Activated naive CD8-positive, alpha-beta T cell treated with anti-CD3 and anti-CD28 coated beads, Interleukin-2, amount 10 ng/mL, durations not matched to agents 7 days and 5 days (primary cell): ENCODE measurements at regions not wholly inside any gene's neighbourhood (a gene's known extent, or its start where the extent isn't known, plus 50 kb on each side); places are given as distances from the start of the nearest gene placed in this dataset.
"Not testable (repeated sequence)": the region's sequence is repeated elsewhere in the genome, so short reads cannot be mapped to it uniquely, and the experiment has no call there.

Experiments
- ATAC-seq: fragments of 150-1000 bp; cut with Tn5 transposase; one replicate; pipeline ENCODE4 v1.10.0; 2021; ENCODE audit warnings: low read depth, moderate library complexity
- POLR2A ChIA-PET: fragments of 350-600 bp; sonication (Branson Sonifier 250); formaldehyde crosslinking; loops from one replicate; lab custom pipeline; 2021; ENCODE audit warnings: antibody characterized with exemption; lab: Charles Lee
- DNase-seq: peaks from one replicate; pipeline ENCODE4 v3.0.0; 2021
- H3K27ac Mint-ChIP-seq: one replicate; pipeline ENCODE4 v1.8.0; 2022; ENCODE audit warnings: mild to moderate bottlenecking, mixed read lengths
- H3K27me3 Mint-ChIP-seq: one replicate; pipeline ENCODE4 v1.8.0; 2022; ENCODE audit warnings: mild to moderate bottlenecking, moderate library complexity, mixed read lengths
- H3K36me3 Mint-ChIP-seq: one replicate; pipeline ENCODE4 v1.8.0; 2021; ENCODE audit warnings: mild to moderate bottlenecking, mixed read lengths
- H3K4me1 Mint-ChIP-seq: one replicate; pipeline ENCODE4 v1.8.0; 2021; ENCODE audit warnings: mixed read lengths
- H3K4me3 Mint-ChIP-seq: one replicate; pipeline ENCODE4 v1.8.0; 2022; ENCODE audit warnings: mild to moderate bottlenecking, moderate library complexity, mixed read lengths
- H3K9me3 Mint-ChIP-seq: one replicate; pipeline ENCODE4 v1.8.0; 2021; ENCODE audit warnings: mixed read lengths

DNA sequence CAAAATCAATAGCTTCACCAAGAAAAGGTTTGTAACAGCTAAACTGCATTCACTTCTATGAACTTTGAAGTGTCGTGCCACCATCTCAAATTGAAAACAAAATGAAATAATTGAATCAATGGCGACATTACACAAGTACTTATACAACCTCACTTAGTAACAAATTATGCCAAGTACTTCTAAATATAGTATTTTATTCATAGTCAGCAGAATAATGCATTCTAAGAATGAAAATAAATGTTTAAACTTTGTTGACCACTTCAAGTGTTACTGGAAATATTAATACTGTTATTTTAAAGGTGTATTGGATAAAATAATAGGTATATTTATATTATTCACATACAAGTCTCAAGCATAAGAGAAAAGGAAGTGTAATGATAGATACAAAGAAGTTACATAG lies 280.1 kb upstream of the HTR1E start:
- no peak for ATAC-seq
- no peaks in the 10 kb centered on the region for H3K36me3 Mint-ChIP-seq
- H3K27ac Mint-ChIP-seq = no peak overlapping the region
- no peak for DNase-seq
- H3K27me3 Mint-ChIP-seq = no peaks in the 10 kb centered on the region
- no peaks in the 10 kb centered on the region for H3K4me1 Mint-ChIP-seq
- POLR2A ChIA-PET = no interaction called here
- no peak overlapping the region for H3K4me3 Mint-ChIP-seq
- peaks cover 6% of the 10 kb centered on the region for H3K9me3 Mint-ChIP-seq

DNA sequence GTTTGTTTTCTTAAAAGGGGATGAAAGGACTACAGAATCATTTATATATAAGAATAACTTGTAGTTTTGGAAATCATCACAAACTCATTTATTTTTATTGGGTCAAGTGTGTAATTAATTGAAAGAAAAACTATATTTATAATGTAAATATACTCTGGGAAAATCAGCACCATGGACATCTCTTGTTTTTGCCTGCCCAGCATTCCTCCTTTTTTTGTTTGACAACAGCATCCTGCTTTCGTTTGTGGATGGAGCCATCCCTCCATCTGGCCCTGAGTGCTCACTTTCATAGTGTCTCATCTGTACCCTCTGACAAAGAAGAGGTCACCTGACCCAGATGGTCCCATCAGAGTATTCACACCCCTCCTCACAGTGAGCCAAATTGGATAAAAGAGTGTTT lies 308.2 kb upstream of the HTR1E start:
- POLR2A ChIA-PET = no interaction called here
- Mint-ChIP-seq H3K27me3 (no peaks in the 10 kb centered on the region), H3K4me1 (no peaks in the 10 kb centered on the region), H3K36me3 (no peaks in the 10 kb centered on the region), H3K27ac (no peak overlapping the region), H3K9me3 (no peaks in the 10 kb centered on the region), H3K4me3 (no peak overlapping the region)
- DNase-seq (no peak), ATAC-seq (no peak)

DNA sequence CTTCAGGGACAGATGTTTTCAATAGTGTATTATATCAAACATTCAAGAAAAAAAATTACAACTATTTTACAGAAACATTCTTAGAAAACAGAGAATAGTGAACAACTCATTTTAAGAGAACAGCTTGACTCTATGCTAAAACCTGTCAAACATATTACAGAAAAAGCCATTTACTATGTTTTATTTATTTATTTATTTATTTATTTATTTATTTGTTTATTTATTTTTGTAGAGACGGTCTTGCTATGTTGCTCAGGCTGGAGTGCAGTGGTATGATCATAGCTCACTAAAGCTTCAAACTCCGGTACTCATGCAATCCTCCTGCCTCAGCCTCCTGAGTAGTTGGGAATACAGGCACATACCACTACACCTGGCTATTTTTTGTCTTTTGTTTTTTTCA lies 317.9 kb upstream of the HTR1E start:
- DNase-seq (no peak), ATAC-seq (no peak)
- no peak overlapping the region for H3K4me3 Mint-ChIP-seq
- H3K36me3 Mint-ChIP-seq = no peaks in the 10 kb centered on the region
- POLR2A ChIA-PET = no interaction called here
- H3K9me3 Mint-ChIP-seq = peaks cover 6% of the 10 kb centered on the region
- H3K27me3 Mint-ChIP-seq = no peaks in the 10 kb centered on the region
- no peak overlapping the region for H3K27ac Mint-ChIP-seq
- H3K4me1 Mint-ChIP-seq = no peaks in the 10 kb centered on the region

DNA sequence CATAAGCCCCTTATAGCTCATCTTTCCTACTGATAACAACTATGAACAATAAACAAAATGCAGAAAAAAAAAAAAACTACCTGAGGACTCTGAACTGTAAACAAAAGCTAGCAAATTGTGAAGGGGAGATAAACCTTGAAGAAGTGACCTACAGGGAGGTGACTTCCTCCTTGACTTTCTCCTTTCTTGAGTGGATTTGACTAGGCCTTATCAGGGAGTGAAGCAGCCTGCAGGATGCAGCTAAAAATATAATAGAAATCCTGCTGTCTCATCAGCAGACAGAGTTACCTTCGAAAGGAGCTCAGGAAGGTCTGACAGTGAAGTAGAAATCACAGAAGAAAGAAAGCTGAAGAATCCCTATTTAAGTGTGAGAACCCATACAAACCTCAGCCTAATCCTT lies 322.0 kb upstream of the HTR1E start:
- H3K4me1 Mint-ChIP-seq = no peaks in the 10 kb centered on the region
- POLR2A ChIA-PET = no interaction called here
- ATAC-seq = no peak

DNA sequence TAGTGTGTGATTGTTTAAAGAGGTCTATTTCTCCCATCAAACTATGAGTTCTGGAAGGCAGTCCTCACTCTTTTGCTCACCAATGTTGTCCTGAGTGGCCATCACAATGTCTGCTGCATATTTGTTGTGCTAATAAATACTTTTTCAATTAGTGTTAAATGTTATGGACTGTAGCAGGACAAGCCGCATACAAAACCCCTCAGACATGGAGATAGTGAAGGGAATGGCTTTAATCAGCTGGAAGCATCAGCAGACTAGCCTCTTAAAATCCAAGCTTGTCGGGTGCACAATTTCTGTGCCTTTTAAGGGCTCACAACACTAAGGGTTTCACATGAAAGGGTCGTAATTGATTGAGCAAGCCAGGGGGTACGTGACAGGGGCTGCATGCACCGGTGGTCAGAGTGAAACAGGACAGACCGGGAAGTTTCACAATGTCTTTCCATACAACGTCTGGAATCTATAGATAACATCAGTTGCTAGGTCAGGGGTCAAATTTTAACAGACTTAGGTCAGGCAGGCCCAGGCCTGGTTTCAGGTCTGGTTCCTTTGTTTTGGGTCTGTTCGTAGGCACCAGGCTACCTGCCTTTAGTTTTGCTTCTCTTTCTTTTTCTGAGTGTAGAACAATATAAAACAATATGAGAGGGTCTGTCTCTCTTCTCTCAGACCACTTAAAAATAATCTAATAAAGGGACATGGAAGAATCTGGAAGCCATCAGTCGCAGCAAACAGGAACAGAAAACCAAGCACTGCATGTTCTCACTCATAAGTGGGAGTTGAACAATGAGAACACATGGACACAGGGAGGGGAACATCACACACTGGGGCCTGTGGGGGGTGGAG lies 327.6 kb upstream of the HTR1E start:
- DNase-seq = no peak
- H3K4me3 Mint-ChIP-seq = no peak overlapping the region

More for the DNA sequence above, 322.0 kb upstream of the HTR1E start:
- no peak overlapping the region for H3K4me3 Mint-ChIP-seq
- no peaks in the 10 kb centered on the region for H3K36me3 Mint-ChIP-seq
- DNase-seq = no peak
- H3K9me3 Mint-ChIP-seq = no peaks in the 10 kb centered on the region
- H3K27me3 Mint-ChIP-seq = no peaks in the 10 kb centered on the region
- H3K27ac Mint-ChIP-seq = no peak overlapping the region

DNA sequence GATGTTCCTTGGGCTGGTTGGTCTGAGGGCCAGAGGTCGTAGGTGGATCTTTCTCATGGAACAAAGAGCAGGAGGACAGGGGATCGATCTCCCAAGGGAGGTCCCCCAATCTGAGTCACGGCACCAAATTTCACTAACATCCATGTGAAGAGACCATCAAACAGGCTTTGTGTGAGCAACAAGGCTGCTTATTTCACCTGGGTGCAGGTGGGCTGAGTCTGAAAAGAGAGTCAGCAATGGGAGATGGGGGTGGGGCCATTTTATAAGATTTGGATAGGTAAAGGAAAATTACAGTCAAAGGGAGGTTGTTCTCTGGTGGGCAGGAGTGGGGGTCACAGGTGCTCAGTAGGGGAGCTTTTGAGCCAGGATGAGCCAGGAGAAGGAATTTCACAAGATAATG lies 334.0 kb upstream of the HTR1E start:
- POLR2A ChIA-PET, H3K4me1 Mint-ChIP-seq, H3K27me3 Mint-ChIP-seq, H3K27ac Mint-ChIP-seq, DNase-seq, H3K9me3 Mint-ChIP-seq, H3K36me3 Mint-ChIP-seq, H3K4me3 Mint-ChIP-seq, ATAC-seq: not testable (repeated sequence)

More for the DNA sequence above, 327.6 kb upstream of the HTR1E start:
- Mint-ChIP-seq H3K4me1 (no peaks in the 10 kb centered on the region), H3K27me3 (no peaks in the 10 kb centered on the region), H3K9me3 (no peaks in the 10 kb centered on the region), H3K36me3 (no peaks in the 10 kb centered on the region), H3K27ac (no peak overlapping the region)
- no peak for ATAC-seq
- POLR2A ChIA-PET = no interaction called here

DNA sequence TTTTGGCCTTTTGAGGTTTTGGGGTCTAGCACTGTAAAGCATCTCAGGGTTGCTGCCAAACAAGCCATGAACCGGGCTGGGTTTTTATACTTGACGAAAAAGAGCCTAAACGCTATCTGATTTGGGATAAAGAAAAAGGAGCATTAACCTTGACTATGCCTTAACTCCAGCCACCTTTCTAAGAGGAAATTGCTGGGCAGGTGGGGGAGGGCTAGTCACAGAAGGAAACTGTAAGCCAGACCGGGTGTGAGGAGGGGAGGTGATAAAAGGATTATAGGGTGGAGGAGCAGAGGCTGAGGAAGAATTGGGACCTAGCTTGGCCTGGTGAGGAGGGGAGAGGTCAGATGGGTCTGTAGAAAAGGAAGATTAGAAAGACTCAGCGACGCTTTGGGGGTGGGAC lies 335.2 kb upstream of the HTR1E start:
- DNase-seq, POLR2A ChIA-PET, H3K27me3 Mint-ChIP-seq, H3K27ac Mint-ChIP-seq, H3K36me3 Mint-ChIP-seq, ATAC-seq, H3K4me1 Mint-ChIP-seq, H3K9me3 Mint-ChIP-seq, H3K4me3 Mint-ChIP-seq: not testable (repeated sequence)

DNA sequence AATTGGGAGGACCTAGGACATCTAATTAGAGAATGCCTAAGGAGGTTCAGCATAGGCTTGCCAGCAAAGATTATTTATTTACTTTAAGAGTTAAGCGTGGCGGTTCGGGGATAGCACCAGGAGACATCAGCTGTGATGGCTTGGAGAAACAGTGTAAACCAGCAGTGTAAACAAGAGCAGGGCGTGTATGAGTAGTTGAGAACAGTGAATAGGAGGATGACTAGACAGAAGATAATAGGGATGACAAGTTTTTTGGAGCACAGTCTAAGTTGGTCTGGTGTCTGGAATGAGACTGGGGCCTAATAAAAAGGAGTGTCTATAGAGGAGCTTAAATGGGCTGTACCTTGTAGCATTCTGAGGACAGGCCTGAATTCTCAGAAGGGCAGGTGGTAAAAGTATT lies 338.4 kb upstream of the HTR1E start:
- H3K27me3 Mint-ChIP-seq = not testable (repeated sequence)

DNA sequence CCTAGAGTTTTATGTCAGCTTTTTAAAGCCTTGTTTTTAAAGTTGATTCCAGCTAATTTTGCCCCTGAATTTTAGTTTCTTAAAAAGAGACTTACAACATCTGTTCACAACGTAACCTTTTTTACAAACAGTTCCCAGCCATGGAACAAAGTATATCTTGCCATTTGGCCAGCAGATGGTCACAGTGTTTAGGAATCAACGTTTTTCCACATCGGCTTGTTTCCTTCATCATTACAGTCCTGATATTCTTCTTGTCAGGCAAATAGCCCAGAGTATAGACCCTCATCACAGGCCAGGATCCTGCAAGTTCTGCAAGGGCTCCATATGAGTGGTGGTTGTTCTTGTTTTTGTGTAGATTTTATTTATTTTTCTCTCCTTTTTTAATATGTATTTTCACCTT lies 341.7 kb upstream of the HTR1E start:
- Mint-ChIP-seq H3K4me3 (no peak overlapping the region), H3K9me3 (no peaks in the 10 kb centered on the region), H3K4me1 (no peaks in the 10 kb centered on the region), H3K27ac (no peak overlapping the region), H3K27me3 (no peaks in the 10 kb centered on the region), H3K36me3 (no peaks in the 10 kb centered on the region)
- DNase-seq = no peak
- POLR2A ChIA-PET = no interaction called here
- ATAC-seq = no peak

More for the DNA sequence above, 338.4 kb upstream of the HTR1E start:
- POLR2A ChIA-PET, H3K9me3 Mint-ChIP-seq, H3K4me1 Mint-ChIP-seq, DNase-seq, ATAC-seq, H3K36me3 Mint-ChIP-seq, H3K27ac Mint-ChIP-seq, H3K4me3 Mint-ChIP-seq: not testable (repeated sequence)

DNA sequence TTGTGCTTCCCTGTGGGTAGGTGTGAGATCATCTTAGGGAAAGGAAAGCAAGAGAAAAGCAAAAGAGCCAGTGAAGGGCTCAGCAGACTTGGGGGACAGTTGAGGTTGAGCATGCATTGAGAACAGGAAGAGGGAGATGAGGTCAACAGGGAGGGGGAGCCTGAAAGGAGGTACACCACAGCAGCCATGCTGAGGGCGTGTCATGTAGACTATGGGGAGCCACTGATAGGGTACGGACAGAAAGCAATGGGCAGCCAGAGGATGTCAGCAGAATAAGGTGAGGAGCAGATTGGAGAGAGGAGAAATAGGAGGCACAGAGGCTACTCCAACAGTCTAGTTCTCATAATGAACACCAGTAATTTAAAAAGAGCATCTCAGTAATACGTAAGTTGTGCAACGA lies 351.1 kb upstream of the HTR1E start:
- Mint-ChIP-seq H3K4me3 (no peak overlapping the region), H3K27ac (no peak overlapping the region), H3K27me3 (no peaks in the 10 kb centered on the region), H3K4me1 (no peaks in the 10 kb centered on the region), H3K9me3 (peaks cover 10% of the 10 kb centered on the region), H3K36me3 (no peaks in the 10 kb centered on the region)
- DNase-seq (no peak), ATAC-seq (no peak)
- POLR2A ChIA-PET = no interaction called here

DNA sequence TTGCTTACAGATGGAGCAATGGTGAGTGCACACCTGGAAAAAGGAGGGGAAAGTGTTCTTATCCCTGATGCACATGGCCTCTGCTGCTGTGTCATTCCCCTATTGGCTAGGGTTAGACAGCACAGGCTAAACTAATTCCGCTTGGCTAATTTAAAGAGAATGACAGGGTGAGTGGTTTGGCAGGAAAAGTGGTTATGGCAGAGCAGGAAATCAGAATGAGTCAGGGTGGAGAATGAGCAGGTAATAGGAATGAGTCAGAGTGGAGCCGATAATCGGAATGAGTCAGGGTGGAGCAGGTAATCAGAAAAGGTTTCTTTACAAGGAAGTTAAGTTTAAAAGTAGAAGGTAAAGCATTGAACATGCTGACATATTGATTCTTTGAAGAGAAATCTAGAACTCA lies 355.5 kb upstream of the HTR1E start:
- H3K27ac Mint-ChIP-seq = no peak overlapping the region
- H3K27me3 Mint-ChIP-seq = no peaks in the 10 kb centered on the region
- POLR2A ChIA-PET = no interaction called here
- ATAC-seq (no peak), DNase-seq (no peak)
- no peaks in the 10 kb centered on the region for H3K36me3 Mint-ChIP-seq
- no peak overlapping the region for H3K4me3 Mint-ChIP-seq
- H3K9me3 Mint-ChIP-seq = peaks cover 14% of the 10 kb centered on the region
- no peaks in the 10 kb centered on the region for H3K4me1 Mint-ChIP-seq

DNA sequence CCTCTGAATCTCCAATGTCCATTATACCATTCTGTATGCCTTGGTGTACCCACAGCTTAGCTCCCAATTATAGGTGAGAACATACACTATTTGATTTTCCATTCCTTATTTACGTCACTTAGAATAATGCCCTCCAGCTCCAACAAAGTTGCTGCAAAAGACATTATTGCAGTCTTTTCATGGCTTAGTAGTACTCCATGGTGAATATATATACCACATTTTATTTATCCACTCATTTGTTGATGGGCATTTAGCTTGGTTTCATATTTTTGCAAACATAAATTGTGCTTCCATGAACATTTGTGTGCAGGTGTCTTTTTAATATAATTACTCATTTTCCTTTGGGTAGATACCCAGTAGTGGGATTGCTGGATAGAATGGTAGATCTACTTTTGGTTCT lies 374.1 kb upstream of the HTR1E start:
- Mint-ChIP-seq H3K27me3 (no peaks in the 10 kb centered on the region), H3K9me3 (peaks cover 8% of the 10 kb centered on the region), H3K36me3 (no peaks in the 10 kb centered on the region), H3K27ac (no peak overlapping the region), H3K4me1 (no peaks in the 10 kb centered on the region), H3K4me3 (no peak overlapping the region)
- DNase-seq (no peak), ATAC-seq (no peak)
- POLR2A ChIA-PET = no interaction called here

DNA sequence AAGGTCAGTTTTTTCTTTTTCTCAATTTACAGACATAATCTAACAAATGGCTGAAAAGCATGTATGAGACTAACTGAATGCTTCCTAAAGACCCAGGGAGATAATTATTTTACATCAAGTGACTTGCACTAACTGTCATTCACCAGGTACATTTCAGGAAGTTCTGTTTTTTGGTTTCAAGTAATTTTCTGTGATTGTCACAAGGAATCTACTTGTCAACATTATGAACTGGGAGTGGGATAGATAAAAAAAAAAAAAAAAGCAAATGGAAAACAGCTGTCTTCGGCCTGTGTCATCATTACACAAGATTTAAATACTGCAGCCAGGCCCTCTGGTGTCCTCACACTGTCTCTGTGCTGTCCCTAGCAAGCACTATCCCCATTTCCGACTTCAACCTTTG lies 379.0 kb upstream of the HTR1E start:
- Mint-ChIP-seq H3K27me3 (no peaks in the 10 kb centered on the region), H3K27ac (no peak overlapping the region), H3K9me3 (peaks cover 9% of the 10 kb centered on the region), H3K36me3 (no peaks in the 10 kb centered on the region), H3K4me1 (no peaks in the 10 kb centered on the region), H3K4me3 (no peak overlapping the region)
- ATAC-seq (no peak), DNase-seq (no peak)
- POLR2A ChIA-PET = no interaction called here

DNA sequence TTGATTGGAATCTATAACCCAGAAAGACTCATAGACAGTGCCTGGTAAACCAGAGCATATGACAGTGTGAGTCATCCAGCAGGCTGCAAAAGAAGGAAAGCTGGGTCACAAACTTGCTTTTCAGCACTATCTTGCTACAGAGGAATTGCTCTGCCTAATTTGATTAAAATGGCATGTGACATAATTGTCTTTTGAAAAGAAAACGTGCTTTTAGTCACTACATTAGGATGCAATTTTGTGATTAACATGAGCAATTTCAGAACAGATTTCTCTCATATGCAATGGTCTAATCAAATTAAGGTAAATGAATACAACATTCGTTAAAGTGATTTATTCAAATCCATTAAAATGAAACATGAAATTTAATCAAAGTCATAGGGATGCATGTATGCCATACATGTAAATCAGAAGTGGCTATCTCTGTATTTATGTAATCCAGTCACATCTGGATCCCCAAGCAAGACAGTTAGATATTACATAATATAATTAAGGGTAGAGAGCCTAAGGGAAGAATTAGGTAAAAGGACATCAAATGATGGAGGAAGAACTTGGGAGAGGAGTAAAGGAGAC lies 400.0 kb upstream of the HTR1E start:
- H3K27ac Mint-ChIP-seq = no peak overlapping the region
- no peaks in the 10 kb centered on the region for H3K27me3 Mint-ChIP-seq
- no peaks in the 10 kb centered on the region for H3K4me1 Mint-ChIP-seq
- H3K36me3 Mint-ChIP-seq = no peaks in the 10 kb centered on the region
- DNase-seq (no peak), ATAC-seq (no peak)
- H3K4me3 Mint-ChIP-seq = no peak overlapping the region
- H3K9me3 Mint-ChIP-seq = peaks cover 4% of the 10 kb centered on the region
- POLR2A ChIA-PET = no interaction called here
